DND-41 (cell line): ENCODE measurements at regions not wholly inside any gene's neighbourhood (a gene's known extent, or its start where the extent isn't known, plus 50 kb on each side); places are given as distances from the start of the nearest gene placed in this dataset.

ENCODE experiments used
- EZH2 ChIP-seq: IDR thresholded peaks from 3 replicates; pipeline ENCODE4 v1.6.1; 2012; ENCODE audit warnings: borderline replicate concordance, low read depth, mild to moderate bottlenecking, moderate library complexity, low read length, inconsistent platforms; ENCODE audit not compliant: severe bottlenecking
- TF ChIP-seq, protein P1 (sequence below): IDR thresholded peaks from 2 replicates; pipeline ENCODE4 v1.5.1; 2012; ENCODE audit warnings: borderline replicate concordance, low read length, moderate library complexity, mild to moderate bottlenecking; ENCODE audit not compliant: poor library complexity, severe bottlenecking; ENCODE audit errors: extremely low read depth

DNA sequence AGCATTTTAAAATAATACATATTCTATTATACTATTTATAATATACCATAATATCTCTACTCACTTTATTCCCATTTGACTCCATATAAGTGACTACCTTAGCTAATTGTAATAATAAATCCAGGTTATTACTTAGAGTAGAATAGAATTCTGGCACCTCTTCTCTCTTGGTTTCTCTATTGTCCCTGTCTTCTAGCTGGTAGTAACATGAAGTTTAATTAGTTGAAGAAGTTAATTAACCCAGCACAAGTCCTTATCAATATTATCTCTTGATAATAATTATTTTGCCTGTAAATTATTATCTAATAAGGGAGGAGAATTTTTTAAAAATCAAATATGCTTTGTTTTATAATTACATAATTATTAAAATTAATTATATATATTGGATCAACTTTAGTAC is 1571.2 kb upstream of the PRR20A start:
- TF ChIP-seq, protein P1, sequence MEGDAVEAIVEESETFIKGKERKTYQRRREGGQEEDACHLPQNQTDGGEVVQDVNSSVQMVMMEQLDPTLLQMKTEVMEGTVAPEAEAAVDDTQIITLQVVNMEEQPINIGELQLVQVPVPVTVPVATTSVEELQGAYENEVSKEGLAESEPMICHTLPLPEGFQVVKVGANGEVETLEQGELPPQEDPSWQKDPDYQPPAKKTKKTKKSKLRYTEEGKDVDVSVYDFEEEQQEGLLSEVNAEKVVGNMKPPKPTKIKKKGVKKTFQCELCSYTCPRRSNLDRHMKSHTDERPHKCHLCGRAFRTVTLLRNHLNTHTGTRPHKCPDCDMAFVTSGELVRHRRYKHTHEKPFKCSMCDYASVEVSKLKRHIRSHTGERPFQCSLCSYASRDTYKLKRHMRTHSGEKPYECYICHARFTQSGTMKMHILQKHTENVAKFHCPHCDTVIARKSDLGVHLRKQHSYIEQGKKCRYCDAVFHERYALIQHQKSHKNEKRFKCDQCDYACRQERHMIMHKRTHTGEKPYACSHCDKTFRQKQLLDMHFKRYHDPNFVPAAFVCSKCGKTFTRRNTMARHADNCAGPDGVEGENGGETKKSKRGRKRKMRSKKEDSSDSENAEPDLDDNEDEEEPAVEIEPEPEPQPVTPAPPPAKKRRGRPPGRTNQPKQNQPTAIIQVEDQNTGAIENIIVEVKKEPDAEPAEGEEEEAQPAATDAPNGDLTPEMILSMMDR = no peak
- TF ChIP-seq EZH2 = no peak
